Endothelial cell of umbilical vein (primary cell): ENCODE measurements at regions not wholly inside any gene's neighbourhood (a gene's known extent, or its start where the extent isn't known, plus 50 kb on each side); places are given as distances from the start of the nearest gene placed in this dataset.

ENCODE experiments used
- BruUV-seq: library from RNA; stranded (reverse); fragments of 400-500 nt; replicated peaks from 2 replicates; lab custom pipeline; 2021; lab: Mats Ljungman, UMichigan
- CTCF ChIA-PET: fragments of 300-600, 350-600 bp; sonication (Branson Sonifier 250); formaldehyde crosslinking; loops from one replicate; lab custom pipeline; 2021; ENCODE audit warnings: antibody characterized with exemption, inconsistent platforms; lab: Charles Lee
- POLR2A ChIA-PET: fragments of 300-600, 350-600 bp; sonication (Branson Sonifier 250); formaldehyde crosslinking; loops from one replicate; lab custom pipeline; 2021; ENCODE audit warnings: antibody characterized with exemption, inconsistent platforms; lab: Charles Lee
- DNase-seq: peaks from one replicate; pipeline ENCODE4 v3.0.0-alpha.2; 2011; ENCODE audit warnings: low read depth, low spot score
- FAIRE-seq: peaks from 2 replicates; lab custom pipeline; 2011; peaks lifted over from hg19 to GRCh38; lab: Jason Lieb, UNC
- H2AFZ ChIP-seq: 2 replicates; pipeline ENCODE4 v1.6.0; 2012; ENCODE audit warnings: low read depth, low read length, control low read depth, inconsistent platforms
- H3K27ac ChIP-seq: 2 replicates; pipeline ENCODE4 v1.5.1; 2011; ENCODE audit warnings: low read depth, mild to moderate bottlenecking, control low read depth, low read length, moderate library complexity; ENCODE audit not compliant: insufficient read depth
- H3K27me3 ChIP-seq, 2 experiments: 2 replicates each; pipeline versions ENCODE4 v1.6.0 to v1.6.1; 2011; ENCODE audit warnings: low read length in 2 of 2, mixed read lengths in 1 of 2; ENCODE audit not compliant: control insufficient read depth in 2 of 2, insufficient read depth in 2 of 2
- H3K36me3 ChIP-seq, 2 experiments: 2 replicates in 1 of 2; 3 replicates in 1 of 2; pipeline ENCODE4 v1.5.1; 2011; ENCODE audit warnings: low read length in 2 of 2, mild to moderate bottlenecking in 1 of 2, moderate library complexity in 1 of 2; ENCODE audit not compliant: control insufficient read depth in 2 of 2, insufficient read depth in 2 of 2; ENCODE audit errors: extremely low read depth in 1 of 2
- H3K4me1 ChIP-seq: 3 replicates; pipeline ENCODE4 v1.5.1; 2011; ENCODE audit warnings: mild to moderate bottlenecking, low read length; ENCODE audit not compliant: control insufficient read depth, insufficient read depth; ENCODE audit errors: extremely low read depth
- H3K4me2 ChIP-seq: 2 replicates; pipeline ENCODE4 v1.6.1; 2011; ENCODE audit warnings: low read length, control low read depth, mixed read lengths; ENCODE audit not compliant: insufficient read depth
- H3K4me3 ChIP-seq, 3 experiments: fragments of 200-600 bp in 1 of 3; sonication (generic), shearing (Covaris generic) in 1 of 3; replicated peaks in 1 of 3; 2 replicates each; pipeline ENCODE4 v1.5.1; 2011 to 2016; ENCODE audit warnings: control low read depth in 3 of 3, low read length in 3 of 3, mild to moderate bottlenecking in 2 of 3, inconsistent platforms in 1 of 3, low read depth in 1 of 3, moderate library complexity in 1 of 3; ENCODE audit not compliant: insufficient read depth in 1 of 3
- H3K79me2 ChIP-seq: 2 replicates; pipeline ENCODE4 v1.6.0; 2012; ENCODE audit warnings: low read length, inconsistent platforms; ENCODE audit not compliant: control insufficient read depth, insufficient read depth
- H3K9ac ChIP-seq: replicated peaks from 2 replicates; pipeline ENCODE3; 2011; ENCODE audit warnings: low read length, control low read depth; ENCODE audit not compliant: insufficient read depth; ENCODE audit errors: extremely low read depth
- H3K9me1 ChIP-seq: replicated peaks from 3 replicates; pipeline ENCODE4 v1.6.0; 2011; ENCODE audit warnings: mild to moderate bottlenecking, low read length; ENCODE audit not compliant: control insufficient read depth, insufficient read depth; ENCODE audit errors: extremely low read depth
- H3K9me3 ChIP-seq: replicated peaks from 2 replicates; pipeline ENCODE4 v1.5.1; 2012; ENCODE audit warnings: low read length, inconsistent platforms; ENCODE audit not compliant: control insufficient read depth, insufficient read depth
- H4K20me1 ChIP-seq: replicated peaks from 2 replicates; pipeline ENCODE3; 2011; ENCODE audit warnings: mild to moderate bottlenecking, low read length; ENCODE audit not compliant: control insufficient read depth, insufficient read depth; ENCODE audit errors: extremely low read depth
- CTCF ChIP-seq, 2 donors: IDR thresholded peaks; 1 replicate in 1 of 2; 2 replicates in 1 of 2; pipeline ENCODE4 v1.5.1; 2011; ENCODE audit warnings: low read length in 2 of 2, mild to moderate bottlenecking in 2 of 2, moderate library complexity in 2 of 2, control low read depth in 1 of 2, inconsistent platforms in 1 of 2, low read depth in 1 of 2; ENCODE audit not compliant: insufficient read depth in 1 of 2; ENCODE audit errors: extremely low read depth in 1 of 2
- EZH2 ChIP-seq: IDR thresholded peaks from 2 replicates; pipeline ENCODE4 v1.6.1; 2012; ENCODE audit warnings: borderline replicate concordance, low read depth, mild to moderate bottlenecking, moderate library complexity, low read length, inconsistent platforms; ENCODE audit not compliant: severe bottlenecking
- FOS ChIP-seq: IDR thresholded peaks from 2 replicates; pipeline ENCODE4 v1.6.1; 2011; ENCODE audit warnings: mild to moderate bottlenecking, low read length, moderate library complexity, borderline replicate concordance; ENCODE audit not compliant: insufficient read depth
- GATA2 ChIP-seq: IDR thresholded peaks from 2 replicates; pipeline ENCODE4 v1.7.0; 2011; ENCODE audit warnings: low read depth, mild to moderate bottlenecking, moderate library complexity, mixed read lengths, low read length; ENCODE audit not compliant: insufficient read length, insufficient read depth
- JUN ChIP-seq: IDR thresholded peaks from 2 replicates; pipeline ENCODE4 v1.6.1; 2011; ENCODE audit warnings: borderline replicate concordance, low read depth; ENCODE audit not compliant: insufficient read length, insufficient read depth
- MAX ChIP-seq: IDR thresholded peaks from 2 replicates; pipeline ENCODE4 v1.6.1; 2011; ENCODE audit not compliant: insufficient read depth, insufficient read length
- MYC ChIP-seq: IDR thresholded peaks from one replicate; pipeline ENCODE4 v1.6.1; 2011; ENCODE audit warnings: mild to moderate bottlenecking, low read depth, low read length
- POLR2A ChIP-seq: IDR thresholded peaks from 2 replicates; pipeline ENCODE4 v1.6.1; 2012; ENCODE audit warnings: low read depth, mild to moderate bottlenecking, control low read depth, low read length
- POLR2AphosphoS5 ChIP-seq: IDR thresholded peaks from 2 replicates; pipeline ENCODE4 v1.6.1; 2012; ENCODE audit warnings: low read depth, mild to moderate bottlenecking, control low read depth, low read length, moderate library complexity; ENCODE audit not compliant: insufficient read depth
- dilution Hi-C: fragments of 300-500 bp; cut with MboI; formaldehyde crosslinking; loops from one replicate; pipeline ENCODE4 v1.15.0; 2019; ENCODE audit warnings: low sequenced_read_pairs; ENCODE audit not compliant: extremely low pct_ligation_motif_present
- intact Hi-C: fragments of 100-400 bp; cut with micrococcal nuclease; formaldehyde crosslinking; loops from one replicate; pipeline ENCODE4 v1.10.0; 2022

DNA sequence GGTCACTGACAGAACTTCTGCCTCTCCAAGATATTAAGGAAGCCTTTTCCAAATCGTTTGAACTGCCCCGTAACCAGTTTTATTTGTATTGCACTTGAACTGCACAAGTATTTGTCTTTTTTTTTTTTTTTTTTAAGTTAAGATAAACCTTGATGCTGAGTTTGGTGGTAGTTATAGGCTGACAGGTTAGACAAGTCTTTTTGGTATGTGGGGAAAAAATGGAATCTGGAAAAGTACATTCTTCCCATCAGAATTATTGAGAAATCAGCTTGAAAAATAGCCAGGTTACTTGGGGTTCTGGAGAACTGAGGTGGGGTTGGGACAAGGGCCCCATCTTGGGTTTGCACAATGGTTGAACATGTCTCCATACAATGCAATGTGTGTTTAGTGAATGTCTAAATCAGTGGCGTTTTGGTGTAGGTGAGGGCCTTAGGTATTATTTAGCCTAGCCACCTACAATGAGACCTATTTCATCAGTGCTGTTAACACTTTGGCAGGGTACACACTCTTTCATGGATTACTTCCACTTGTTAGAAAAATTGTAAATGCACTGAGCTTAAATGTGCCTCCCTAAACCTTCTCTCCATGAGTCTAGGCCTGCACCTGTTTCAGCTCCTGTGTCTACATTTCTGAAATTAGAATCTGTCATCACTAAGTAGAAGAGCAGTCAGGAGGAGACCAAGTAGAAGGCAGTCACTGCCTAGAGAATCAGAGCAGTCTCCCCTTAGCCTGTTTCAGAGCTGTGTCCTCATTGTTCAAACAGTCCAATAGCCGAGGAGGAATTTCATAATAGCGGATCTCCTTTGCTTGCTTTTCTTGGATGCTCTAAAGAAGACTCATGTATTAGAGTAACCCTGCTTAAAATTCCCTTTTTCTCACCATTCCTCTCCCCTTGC, 140.0 kb upstream of the HMHB1 start:
- dilution Hi-C loops = no loop called here
- no peaks in the 10 kb centered on the region for H3K79me2 ChIP-seq
- no peak overlapping the region for H3K4me2 ChIP-seq
- H3K27ac ChIP-seq = no peak overlapping the region
- no peaks in the 10 kb centered on the region for H3K9me1 ChIP-seq
- no peak overlapping the region for H3K4me3 ChIP-seq
- BruUV-seq = no TSS peak
- intact Hi-C loops = no loop called here
- no peak overlapping the region for H2AFZ ChIP-seq
- no peak for FAIRE-seq
- POLR2A ChIA-PET = no interaction called here
- CTCF ChIA-PET = interaction anchor here (1.3 kb wide), 1 partner anchor 10 kb away, joined by 3 read pairs; no protein-coding TSS in a partner anchor
- DNase-seq = no peak
- no peaks in the 10 kb centered on the region for H3K9me3 ChIP-seq
- H3K9ac ChIP-seq = no peak overlapping the region
- peaks cover 5 to 11% of the 10 kb centered on the region in 2 experiments for H3K27me3 ChIP-seq
- H4K20me1 ChIP-seq = no peaks in the 10 kb centered on the region
- TF ChIP-seq FOS = no peak
- TF ChIP-seq POLR2AphosphoS5 = no peak
- TF ChIP-seq JUN = no peak
- no peak for TF ChIP-seq MAX
- TF ChIP-seq GATA2 = no peak
- no peak for TF ChIP-seq POLR2A
- TF ChIP-seq MYC = no peak
- no peak for TF ChIP-seq EZH2
- no peak for TF ChIP-seq CTCF (IDR thresholded peaks at IDR 0.05; ENCODE audit: extremely low read depth in 1 of 2, insufficient read depth in 1 of 2, low read depth in 1 of 2, low read length in 2 of 2)
- no peaks in the 10 kb centered on the region for H3K36me3 ChIP-seq
- H3K4me1 ChIP-seq = no peaks in the 10 kb centered on the region
